NCI-H2107 (cell line): ENCODE measurements at regions not wholly inside any gene's neighbourhood (a gene's known extent, or its start where the extent isn't known, plus 50 kb on each side); places are given as distances from the start of the nearest gene placed in this dataset.
"Not testable (repeated sequence)": the region's sequence is repeated elsewhere in the genome, so short reads cannot be mapped to it uniquely, and the experiment has no call there.

ENCODE experiments used
- DNase-seq: peaks from one replicate; lab custom pipeline; 2025; lab: John Stamatoyannopoulos, UW

DNA sequence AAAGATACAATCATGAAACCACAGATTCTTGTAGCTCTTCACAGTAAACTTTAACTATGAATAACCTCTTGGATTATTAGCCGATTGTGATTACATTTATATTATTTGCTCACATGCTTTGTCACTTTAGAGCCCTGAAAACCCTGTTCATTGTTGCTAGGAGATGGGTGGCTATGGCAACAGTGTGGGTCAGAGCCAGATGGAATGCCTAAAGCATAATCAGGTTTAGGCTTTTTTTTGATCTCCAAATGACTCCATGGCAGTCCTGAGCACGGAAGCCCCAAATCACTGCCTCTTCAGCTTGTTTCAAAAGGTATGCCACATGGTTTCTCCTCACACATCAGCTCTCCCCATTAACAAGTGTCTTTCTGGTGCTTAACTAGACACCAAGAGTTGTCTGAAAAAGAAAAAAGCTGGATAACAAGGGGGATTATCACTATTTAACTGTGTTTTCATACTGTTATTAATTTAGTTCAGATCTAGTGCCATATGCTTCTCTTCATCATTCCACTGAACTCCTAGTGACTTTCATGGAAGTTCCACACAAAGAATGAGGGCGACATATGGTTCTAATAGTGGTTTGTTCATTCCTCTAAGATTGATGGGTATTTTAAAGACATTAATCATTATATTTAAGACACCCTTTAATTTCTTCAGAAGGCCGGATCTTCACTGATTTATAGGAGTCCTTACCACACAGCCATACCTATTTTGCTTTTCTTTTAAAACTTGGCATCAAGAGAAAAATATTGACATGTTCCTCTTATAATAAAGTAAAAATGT, 88.8 kb upstream of the PAM start:
- DNase-seq: no peak

DNA sequence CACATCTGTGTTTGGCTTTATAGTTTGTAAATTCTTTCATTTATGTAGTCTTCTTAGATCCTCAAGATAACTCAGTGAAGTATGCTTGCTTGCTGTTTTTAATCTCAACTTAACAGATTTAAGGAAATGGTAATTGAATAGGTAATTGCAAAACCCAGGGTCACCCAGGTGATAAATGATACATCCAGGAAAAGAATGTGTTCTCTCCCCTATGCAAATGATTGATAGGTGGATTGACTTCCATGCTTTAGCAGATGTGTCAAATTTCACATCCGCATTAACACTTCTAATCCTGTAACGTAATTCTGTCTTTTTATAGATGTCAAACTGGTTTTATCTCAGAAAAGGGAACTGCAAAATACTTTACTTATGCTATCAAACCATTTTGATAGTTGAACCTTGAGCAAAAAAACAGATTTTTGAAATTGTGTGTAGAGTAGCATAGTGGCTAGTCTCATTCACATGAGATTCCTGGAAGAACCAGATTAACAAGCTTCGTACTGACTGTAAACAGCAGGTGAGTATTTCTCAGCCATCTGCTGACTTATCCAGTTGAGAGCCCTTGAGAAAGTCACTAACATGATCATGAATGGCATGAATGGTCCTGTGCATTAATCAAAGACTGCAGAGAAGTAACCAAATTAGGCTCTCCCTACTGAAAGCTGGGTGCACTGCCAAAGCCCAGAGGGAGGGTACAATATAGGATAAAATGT, 86.7 kb upstream of the PAM start:
- no peak for DNase-seq

DNA sequence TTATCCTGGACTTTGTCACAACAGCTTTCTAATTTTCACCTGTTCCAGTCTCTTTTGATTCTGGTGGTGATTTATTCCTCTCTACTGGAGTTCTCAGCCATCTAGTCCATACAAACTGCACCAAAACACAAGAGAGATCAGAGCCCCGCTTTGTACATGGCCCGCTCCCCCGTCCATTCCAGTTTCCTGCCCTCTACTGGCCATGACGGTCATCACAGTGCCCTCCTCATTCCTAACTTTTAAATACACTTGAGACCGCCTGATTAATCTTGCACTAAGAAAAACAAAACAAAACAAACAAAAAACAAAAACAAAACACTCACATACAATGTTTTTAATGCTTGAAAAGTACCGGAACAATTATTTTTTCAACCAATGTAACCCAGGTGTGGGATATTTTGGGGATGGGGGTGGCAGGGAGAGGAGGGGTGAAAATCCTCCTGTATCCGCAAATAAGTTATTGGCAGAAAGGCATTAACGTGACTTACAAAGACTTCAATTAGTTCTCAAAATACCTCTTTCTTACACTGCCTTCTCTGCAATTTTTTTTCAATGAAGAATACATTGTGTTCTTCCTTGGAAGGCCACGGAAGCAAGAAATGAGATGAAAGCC, 84.8 kb upstream of the PAM start:
- no peak for DNase-seq

DNA sequence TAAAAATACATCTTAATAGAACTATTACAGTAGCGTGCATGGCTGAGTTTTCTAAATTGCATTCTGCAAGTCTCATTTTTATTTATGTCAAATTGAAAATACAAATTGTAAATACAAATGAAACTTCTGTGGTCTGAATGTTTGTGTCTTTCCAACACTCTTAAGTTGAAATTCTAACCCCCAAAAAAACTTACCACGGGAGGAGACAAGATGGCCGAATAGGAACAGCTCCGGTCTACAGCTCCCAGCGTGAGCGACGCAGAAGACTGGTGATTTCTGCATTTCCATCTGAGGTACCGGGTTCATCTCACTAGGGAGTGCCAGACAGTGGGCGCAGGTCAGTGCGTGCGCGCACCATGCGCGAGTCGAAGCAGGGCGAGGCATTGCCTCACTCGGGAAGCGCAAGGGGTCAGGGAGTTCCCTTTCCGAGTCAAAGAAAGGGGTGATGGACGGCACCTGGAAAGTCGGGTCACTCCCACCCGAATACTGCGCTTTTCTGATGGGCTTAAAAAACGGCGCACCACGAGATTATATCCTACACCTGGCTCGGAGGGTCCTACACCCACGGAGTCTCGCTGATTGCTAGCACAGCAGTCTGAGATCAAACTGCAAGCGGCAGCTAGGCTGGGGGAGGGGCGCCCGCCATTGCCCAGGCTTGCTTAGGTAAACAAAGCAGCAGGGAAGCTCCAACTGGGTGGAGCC, 83.9 kb upstream of the PAM start:
- DNase-seq: not testable (repeated sequence)

DNA sequence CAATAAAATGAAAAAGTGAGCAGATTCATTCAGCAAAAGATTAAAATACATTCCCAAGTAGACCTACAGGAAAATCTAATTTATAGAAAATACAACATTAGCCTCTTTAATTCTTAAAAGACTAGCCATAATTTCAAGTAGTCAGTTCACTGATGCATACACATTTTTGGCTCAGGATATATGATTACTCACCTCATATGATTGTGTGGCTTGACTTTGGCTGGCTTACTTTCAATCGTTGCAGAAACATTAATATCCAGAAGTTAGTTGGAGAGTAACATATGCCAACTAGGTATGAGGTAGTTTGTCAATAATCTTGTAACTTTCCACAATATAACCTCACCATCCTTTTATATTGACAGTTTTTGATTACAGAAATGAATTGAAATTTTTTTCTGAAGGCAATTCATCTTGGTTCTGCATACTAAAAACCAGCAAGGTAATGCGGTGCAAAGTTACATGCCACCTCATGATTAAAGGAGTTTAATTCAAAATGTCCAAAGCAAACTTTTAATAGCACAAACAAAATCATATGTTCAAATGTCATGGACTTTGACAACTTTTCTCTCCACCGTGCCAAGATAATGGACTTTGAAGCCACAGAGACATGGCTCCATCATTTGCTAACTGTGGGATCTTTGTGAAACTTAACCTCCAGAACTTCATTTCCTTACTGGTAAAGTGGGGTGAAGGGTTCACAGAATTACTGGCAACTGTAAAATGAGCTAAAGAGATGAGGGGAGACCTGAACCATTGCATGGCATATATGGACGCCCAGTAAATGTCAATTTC, 76.6 kb upstream of the PAM start:
- no peak for DNase-seq

DNA sequence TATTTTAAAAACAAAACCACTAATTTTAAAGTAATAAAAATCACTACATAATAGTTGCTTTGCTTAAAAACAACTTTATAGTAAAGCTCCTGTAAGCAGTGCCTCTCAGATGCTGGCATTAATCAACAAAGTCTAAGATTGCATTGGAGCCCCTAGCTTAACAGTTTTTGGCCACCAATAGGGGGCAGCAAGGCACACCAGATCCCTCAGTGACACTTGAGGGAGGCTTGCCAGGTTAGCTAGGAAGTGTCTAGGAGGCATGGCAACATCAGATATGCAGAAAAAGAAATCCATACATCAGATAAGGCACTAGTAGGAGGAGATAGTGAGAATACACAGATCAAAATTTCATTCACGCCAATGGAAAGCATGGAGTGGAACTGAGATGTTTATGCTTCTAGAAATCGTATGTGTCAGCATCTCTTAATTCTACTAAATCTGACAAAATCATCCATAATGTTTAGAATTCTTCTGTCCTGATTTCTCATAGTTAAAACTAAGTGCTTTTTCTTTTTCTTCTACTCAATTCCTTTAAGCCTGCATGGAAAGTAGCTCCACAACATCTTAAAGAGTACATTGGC, 73.6 kb upstream of the PAM start:
- DNase-seq: peak; percentile 49

DNA sequence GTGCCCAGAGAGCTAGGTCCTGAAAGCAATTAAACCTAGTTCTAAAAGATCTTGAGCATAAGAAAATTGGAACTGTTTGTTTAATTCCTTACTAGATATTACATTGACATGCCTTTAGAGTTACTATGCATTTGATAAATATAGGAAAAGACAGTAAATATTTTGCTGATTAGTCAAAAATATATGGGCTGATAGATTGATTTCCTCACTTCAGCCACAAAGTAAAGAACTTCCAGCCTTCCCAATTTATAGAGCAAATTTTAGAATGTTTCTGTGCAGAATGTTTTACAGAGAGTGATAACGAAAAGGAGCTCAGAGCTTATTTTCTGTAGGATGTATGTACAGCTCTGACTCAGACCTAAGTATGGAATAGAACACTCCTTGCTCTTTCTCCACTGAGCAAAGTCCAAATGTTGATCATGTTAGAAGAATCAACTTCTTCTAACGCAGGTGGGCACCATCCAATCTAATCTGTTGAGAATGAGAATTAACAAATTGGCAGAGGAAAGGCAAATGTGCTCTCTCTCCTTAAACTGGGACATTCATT, 72.9 kb upstream of the PAM start:
- no peak for DNase-seq

DNA sequence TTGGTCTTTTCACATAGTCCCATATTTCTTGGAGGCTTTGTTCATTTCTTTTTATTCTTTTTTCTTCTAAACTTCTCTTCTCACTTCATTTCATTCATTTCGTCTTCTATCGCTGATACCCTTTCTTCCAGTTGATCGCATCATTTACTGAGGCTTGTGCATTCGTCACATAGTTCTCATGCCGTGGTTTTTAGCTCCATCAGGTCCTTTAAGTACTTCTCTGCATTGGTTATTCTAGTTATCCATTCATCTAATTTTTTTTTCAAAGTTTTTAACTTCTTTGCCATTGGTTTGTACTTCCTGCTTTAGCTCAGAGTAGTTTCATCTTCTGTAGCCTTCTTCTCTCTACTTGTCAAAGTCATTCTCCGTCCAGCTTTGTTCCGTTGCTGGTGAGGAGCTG, 67.0 kb upstream of the PAM start:
- not testable (repeated sequence) for DNase-seq

DNA sequence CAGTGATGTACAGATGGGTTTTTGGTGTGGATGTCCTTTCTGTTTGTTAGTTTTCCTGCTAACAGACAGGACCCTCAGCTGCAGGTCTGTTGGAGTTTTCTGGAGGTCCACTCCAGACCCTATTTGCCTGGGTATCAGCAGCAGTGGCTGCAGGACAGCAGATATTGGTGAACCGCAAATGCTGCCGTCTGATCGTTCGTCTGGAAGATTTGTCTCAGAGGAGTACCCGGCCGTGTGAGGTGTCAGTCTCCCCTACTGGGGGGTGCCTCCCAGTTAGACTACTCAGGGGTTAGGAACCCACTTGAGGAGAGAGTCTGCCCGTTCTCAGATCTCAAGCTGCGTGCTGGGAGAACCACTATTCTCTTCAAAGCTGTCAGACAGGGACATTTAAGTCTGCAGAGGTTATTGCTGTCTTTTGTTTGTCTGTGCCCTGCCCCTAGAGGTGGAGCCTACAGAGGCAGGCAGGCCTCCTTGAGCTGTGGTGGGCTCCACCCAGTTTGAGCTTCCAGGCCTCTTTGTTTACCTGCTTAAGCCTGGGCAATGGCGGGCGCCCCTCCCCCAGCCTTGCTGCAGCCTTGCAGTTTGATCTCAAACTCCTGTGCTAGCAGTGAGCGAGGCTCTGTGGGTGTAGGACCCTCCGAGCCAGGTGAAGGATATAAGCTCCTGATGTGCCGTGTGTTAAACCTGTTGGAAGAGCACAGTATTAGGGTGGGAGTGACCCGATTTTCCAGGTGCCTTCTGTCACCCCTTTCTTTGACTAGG, 66.3 kb upstream of the PAM start:
- DNase-seq: not testable (repeated sequence)

DNA sequence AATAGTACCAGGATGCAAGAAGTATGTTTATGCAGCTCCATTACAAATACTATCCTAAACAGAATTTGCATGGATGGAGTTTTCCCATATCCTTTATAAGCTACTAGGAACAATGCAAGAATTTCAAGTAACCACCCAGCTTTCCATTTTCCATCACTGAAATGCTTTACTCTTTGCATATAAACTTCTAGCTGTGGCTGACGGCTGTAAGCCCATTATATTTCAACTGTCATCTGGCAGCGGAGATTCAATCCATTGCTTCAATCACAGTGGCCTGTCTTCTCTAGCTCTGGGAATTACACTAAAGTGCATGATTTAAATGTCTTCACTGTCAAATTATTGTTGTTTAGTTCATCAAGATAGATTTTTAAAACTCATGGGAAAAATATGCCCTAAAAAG, 64.2 kb upstream of the PAM start:
- no peak for DNase-seq

DNA sequence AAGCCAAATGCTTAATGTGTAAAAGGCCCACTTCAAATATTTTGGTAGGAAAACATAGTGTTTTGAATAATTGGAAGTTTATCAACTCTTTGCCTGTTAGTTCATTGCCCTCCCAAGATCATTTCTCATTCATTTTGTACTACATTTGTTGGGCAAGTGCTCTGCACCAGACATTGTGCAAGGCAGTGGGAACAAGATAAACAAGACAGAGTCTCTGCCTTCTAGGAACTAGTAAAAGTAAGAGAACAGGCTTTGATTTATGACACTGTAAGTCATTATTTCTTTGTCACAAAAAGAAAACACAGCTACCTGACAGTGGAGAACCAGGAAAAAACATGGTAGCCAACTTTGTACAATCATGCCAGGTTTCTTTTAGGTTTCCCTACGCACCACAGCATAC, 63.7 kb upstream of the PAM start:
- no peak for DNase-seq

DNA sequence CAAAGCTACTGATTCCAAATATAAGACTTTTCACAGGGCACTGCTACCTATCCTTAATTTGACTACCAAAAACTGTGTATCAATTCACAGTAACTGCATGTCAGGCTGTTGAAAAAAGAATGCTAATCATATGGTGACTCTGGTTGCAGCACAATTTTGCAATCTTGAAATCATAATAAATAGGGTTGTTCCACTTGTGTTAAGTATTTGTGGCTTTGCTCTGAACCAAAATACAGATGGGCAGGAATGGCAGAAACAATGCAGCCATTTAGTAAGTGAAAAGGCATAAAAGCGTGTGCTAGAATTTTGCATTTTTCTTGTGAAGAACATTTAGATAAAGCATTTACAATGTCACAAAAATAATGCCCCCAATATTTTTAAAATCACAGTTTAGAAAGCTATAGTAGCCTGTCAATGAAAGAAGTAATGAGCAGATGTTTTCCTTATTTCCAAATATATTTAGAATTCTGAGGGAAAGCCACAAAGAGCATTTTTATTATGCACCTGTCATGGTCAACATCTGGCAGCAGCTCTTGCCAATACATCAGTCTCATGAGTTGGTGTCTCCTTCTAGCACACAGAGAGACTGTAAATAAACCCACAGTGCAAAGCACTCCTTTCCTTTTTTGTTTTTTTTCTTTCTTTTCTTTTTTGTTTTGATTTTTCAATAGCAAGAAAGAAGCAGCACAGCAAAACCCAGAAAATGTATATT, 54.8 kb upstream of the PAM start:
- no peak for DNase-seq

DNA sequence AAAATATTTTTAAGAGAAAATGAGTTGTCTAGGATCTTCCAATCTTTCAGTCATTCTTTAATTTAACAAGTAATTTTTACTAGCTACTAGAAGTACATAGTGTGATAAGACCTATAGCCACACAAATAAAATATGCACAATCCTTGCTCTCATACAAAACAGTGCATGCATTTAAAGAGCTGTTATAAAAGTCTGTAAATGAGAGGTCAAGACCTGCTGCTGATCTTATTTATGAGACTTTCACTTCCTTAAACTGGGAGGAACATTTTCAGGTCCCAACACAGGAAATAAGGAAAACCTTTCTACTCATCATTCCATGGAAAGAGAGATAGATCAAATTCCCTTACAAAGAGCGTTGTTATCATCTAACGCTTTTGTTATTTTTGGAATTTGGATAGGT, 54.2 kb upstream of the PAM start:
- DNase-seq: no peak

DNA sequence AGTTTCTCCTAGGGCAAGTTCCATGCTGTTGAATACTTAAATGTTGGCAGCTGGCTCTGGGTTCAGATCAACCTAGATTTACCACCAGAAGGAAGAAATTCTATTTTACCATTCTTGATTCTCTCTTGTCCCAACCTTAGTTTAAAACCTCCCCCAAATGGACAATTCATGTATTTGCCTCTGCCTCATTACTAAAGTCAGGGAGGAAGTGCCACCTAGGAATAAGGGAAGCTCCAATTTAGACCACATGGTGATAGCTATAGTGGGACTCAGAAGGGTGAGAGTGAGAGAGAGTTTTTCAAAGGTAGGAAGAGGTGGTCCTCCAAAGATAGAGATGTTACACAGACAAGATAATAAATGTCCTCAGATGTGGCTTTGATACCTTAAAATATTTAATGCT, 53.4 kb upstream of the PAM start:
- DNase-seq: no peak
